HG03064 (cell line): ENCODE measurements at regions not wholly inside any gene's neighbourhood (a gene's known extent, or its start where the extent isn't known, plus 50 kb on each side); places are given as distances from the start of the nearest gene placed in this dataset.
A peak's percentile ranks its signal among the peaks of the same experiment; 100 is the strongest.
"Not testable (repeated sequence)": the region's sequence is repeated elsewhere in the genome, so short reads cannot be mapped to it uniquely, and the experiment has no call there.

Experiments
- ATAC-seq: cut with Tn5 transposase; IDR thresholded peaks from one replicate; pipeline ENCODE4 v1.9.1; 2021; ENCODE audit warnings: low read depth; ENCODE audit not compliant: unreplicated experiment

DNA sequence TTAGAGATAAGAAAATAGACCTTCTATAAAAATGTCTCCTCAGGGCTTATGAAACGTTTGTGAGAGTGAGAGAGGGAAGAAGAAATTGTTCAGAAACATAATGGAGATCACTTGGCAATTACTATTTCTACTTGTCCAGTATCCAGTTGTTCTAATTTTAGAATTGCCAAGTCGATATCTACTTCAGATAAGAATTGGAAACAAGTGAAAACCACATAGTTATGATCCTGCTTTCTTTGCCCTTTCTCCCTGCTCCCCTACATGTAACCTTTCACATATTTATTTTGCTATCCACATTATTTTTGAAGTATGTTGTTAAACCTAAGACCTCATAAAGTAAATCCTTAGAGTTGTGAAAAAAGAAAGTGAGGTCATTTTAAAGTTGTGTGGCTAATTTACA is 1154.7 kb upstream of the ADGRL2 start:
- no peak for ATAC-seq

DNA sequence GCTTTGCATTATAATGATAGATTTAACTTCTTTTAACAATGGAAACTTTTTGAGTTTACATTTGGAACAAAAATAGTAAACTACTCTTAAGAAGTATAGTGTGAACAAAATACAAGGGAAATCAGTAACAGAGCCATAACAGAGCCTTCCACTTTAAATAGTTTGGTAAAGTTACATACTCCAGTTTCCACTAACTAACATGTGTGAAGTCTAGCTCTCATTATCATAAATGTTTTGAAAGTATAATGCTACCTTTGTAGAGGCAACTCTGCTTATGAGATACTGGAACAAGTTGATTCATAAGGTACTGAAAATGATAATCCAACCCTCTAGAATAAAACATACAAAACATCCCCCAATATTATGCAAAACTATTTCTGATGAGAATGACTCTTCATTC is 1155.1 kb upstream of the ADGRL2 start:
- no peak for ATAC-seq

DNA sequence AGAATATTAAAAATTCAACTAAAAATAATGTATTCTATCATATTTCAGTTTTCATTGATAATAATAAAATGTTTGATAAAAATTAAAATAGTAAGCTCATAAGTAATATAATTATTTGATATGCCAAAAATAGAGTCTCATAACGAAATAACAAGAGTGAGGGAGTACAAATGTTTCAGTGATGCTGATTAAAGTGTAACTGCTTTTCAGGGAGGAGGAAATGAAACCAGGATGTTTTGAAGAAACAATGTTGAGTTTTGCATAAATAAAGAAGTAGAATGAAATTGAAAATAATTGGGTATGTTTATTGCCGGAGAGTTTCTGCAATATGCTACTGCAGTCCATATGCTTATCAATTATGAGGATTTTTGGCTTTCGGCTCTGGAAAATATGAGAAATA is 1159.8 kb upstream of the ADGRL2 start:
- ATAC-seq, result no peak

DNA sequence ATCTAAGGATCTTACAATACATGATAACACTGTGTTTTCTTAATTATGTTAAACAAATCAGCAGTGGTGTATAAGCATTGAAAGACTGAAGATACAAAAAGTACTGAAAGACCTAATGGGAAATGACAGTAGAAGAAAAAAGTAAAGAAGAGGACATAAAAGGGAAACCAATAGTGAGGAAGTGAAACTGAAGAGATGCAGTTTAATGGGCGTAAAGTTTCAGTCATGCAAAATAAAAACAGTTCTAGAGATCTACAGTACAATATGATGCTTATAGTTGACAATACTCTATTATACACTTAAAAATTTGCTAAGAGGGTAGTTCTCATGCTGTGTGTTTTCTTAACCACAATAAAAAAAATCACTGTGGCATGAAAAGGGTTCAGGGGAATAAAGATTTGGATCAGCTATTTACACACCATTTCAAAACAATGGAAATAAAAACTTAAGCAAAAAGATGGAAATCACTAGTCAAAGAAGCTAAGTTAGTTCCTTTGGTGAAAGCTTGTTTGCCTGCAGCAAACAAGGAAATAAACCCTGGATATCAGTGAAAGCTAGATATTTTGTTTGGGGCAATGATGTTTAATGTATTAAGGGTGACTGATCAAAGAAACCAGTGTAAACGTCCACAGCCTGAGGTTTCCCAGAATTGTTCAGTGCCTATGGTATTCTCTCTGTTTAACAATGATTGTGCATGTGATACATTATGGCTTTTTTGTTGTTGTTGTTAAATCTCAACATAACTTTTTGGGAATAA is 1160.8 kb upstream of the ADGRL2 start:
- peak; percentile 97 for ATAC-seq

DNA sequence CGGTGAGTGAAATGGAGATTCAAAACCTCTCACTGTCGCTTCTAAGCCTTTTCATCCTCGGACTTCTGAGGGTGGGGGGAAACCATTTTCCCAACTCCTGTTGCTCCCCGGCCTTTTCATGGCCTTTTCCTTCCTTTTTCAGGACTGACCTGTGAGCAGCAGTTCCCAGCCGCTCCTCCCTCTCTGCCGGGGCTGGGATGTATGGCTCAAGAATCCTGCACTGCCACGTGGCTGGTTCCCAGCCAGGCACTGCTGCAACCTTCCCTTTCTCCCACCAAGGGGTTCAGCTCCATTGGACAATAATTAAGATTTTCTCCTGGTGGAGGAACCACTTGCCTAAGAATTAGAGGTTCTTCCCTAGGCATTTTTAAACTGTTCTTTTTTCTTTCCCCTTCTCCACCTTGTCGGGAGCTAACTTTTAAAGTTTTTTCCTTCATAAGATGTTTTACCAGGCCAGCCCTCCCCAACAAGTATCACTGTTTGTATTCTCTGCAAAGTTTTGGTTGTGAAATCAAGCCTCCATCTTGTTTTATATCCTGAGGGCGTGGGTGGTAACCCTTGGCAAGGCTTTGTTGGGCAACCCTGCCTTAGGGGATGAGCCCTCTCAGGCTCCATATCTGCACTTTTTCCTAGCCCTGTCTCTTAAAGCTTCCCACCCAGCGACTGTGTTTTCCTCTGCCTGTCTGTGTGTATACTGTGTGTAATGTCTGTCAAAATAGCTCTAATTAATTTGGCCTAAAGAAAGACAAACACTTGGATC is 1166.6 kb upstream of the ADGRL2 start:
- ATAC-seq, result no peak

DNA sequence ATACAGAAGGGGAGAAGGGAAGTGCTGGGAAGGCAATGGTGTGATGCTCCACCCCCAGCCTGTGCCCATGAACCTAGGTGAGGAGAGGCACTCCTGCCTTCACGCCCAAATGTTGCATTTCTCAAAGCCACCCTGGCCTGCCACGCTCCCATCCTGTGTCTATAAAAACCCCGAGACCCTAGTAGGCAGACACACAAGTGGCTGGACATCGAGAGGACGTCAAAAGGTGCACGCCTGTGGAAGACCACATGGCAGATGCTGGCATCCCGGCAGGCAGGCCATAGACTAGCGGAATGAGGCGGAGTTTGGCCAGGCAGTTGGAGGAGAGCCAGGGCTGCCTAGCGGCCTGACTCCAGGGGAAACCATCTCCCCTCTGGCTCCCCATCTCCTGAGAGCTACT is 1168.5 kb upstream of the ADGRL2 start:
- no peak for ATAC-seq

DNA sequence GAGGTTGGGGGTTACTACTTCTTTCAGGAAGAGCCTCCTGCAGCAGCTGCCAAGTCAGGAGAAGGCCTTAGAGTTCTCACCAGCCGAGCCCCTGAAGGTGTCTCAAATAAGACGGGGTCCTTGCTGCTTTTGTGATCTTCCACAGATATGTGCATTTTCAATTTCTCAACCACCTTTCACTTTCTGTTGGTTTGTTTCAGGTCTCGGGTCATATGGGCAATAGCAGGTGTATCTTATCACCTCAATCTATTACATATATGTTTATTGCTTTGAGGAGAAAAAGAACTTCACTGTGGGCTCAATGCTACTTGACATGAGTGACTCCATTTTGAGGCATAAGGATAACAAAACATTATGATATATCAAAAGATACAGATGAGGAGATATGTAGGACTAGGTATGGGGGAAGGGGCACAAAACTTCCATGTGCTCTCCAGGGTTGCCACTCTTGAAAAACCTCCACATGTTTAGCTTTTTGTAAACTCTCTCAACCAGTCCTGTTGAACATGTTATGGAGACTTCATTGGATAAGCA is 1171.4 kb upstream of the ADGRL2 start:
- ATAC-seq, result no peak

DNA sequence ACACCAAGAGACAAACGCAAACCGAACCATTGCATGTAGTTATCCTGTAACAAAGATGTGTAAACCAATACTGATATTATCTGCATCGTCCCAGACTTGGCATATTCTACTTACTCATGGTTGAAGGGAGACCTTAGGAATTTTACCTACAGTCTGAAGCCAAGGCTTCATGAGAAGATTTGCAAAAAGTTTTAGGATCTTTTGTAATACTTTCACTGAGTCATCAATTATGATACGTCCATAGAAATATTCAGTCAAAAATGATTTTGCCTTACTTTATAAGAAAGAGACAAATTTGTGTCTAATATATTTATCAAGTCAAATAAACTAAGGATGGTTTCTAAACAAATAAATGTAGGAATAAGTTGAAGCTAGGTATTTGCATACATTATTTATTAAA is 1176.1 kb upstream of the ADGRL2 start:
- no peak for ATAC-seq

DNA sequence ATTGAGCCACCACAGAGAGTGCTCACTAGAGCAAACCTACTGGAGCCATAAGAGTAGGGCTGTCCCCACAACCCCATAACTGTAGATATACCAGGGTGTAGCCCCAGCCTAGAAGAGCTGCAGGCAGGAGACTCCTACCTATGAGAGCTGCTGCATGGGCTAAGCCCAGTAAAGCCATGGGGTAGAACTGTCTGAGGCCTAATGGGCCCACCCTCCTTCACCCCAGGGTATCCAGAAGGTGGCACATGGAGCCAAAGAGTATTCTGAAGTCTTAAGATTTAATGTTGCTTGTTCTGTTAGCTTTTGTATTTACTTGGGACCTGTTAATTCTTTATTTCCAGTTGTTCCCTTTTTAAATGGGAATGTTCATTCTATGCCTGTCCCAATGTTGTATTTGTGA is 1193.7 kb upstream of the ADGRL2 start:
- no peak for ATAC-seq

DNA sequence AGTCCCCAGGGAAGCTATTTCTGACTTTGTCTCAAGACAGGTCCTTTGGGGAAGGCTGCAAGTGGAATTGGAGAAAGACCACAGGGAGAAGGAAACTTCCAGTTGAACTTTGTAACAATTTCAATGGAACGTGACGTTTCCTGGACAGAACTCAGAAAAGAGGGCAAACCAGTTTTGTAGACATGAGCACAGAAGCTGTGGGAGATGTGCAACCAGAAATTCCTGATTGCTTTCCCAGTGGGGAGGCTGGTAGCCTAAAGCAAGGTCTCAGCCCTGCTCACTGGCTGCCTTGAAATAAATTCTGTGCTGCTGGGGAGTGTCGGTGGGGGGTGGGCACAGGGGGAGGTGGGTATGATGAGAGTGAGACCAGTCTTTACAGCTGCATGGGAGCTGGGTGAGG is 1206.7 kb upstream of the ADGRL2 start:
- no peak for ATAC-seq

DNA sequence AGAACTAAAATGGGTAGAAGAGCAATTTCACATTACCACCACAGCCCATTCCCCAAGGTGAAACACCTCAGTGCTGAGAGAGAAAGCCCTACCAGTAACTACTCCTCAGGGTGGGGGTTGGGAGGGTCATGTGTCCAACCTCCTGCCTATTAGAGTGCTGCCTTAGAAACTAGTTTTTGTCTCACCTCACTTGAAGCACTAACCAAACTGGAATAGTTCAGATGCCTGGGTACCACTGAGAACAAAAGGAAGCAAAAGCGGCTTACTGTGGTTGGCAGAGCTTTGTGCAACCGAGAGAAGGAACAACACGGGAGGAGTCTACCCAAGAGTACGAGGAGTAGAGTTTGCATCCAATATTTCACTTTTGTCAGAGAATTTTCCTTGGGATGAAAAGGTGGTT is 1207.5 kb upstream of the ADGRL2 start:
- ATAC-seq, result no peak

DNA sequence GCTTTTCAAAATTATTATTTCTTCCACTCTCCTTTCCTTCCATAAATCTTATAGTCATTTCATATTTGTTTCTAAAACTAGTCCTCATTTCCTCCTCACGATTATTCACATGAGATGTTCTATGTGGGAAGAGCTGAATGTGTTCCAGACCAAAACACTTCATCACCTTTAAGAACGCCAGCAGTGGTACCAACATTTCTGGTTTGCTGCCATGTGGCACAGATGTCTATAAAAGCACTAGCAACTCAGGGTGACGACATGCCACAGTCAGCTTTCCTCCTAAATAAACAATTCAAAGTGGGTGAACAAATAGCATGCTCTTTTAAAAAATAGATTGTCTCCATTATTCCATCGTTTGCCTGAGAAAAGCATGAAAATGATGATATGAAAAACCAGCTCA is 1217.8 kb upstream of the ADGRL2 start:
- no peak for ATAC-seq

DNA sequence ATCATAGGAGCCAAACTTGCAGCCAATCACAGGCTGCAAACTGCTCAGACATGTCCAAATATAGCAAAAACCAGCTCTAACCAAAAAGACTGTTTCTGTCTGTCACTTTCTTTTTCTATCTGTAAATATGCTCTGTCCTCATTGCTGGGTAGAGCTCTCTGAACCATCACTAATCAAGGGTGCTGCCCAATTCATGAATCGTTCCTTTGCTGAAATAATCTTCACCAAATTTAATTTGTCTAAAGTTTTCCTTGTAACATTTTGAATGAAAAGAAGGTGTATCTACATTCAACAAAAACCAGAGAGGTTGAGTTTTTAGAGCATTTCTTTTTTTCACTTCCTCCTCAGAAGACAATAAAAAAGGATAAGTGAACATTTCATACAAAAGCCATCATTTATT is 1221.7 kb upstream of the ADGRL2 start:
- ATAC-seq, result no peak

DNA sequence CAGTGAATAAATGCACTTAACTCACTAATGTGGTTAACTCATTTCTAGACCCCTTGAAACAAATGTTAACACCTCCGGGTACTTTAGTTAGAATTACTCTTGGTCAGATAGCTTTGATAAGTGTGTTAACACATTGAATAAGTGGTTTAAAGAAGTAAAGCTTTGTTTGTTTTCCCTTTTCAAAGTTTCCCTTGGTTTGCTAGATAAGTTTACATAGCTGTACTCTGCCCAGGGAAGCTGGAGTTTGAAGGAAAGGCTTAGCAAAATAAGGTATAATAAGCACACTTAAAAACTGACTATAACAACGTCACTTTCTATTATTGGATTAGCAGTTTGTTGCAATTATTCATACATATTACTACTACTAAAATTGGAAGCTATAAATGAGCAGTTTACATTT is 1233.9 kb upstream of the ADGRL2 start:
- ATAC-seq, result no peak

DNA sequence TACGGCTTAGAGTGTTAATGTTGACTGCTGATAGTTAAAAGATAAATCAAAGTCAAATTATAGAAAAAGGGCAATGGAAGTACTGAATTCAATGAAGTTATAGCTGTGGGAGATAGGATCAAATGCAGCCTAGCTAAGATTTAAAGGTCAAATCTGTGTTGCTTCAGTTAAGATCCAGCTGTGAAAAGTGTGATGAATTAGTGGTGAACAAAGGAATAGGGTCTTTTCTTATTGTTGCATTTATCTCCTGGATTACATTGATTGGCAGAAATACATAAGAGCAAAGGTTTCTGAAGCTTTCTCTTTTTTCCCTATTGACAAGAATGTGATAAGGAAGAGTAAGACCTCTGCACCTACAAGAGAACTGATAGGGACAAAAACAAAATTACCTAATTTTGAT is 1234.6 kb upstream of the ADGRL2 start:
- ATAC-seq, result no peak

DNA sequence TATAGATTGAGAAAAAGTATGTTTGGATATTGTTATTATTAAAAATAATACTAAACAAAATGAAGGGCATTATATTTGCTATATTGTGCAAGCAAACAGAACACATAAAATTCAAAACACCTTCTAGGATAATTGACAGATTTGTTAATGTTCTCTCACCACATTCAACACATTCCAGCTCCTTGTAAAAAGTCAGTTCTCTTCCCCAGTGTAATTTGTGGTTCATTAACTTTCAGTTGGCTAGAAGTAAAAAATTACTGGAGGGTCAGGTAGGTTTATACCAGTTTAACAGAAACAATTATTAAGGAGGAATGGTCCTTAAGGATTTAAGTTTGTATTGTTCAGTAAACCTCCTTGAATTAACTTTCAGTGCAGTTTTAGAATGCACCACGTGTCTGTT is 1235.3 kb upstream of the ADGRL2 start:
- ATAC-seq, result no peak

DNA sequence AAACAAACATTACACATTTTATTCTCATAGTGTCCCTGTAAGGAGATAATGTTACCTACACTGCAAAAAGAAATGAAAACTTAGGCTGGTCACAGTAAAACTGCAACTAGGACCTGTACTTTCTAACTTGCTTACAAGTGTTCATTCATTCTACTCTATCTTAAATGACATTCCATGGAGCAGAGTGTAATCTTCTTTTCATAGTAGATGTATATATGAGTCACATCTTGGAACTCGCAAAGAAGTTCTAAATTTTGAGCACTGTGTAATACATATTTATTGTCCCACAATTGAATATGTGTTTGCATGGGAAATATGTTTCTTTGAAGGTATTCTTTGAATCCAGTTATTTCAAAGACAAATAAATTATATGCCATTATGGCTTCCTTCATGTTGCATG is 1258.5 kb upstream of the ADGRL2 start:
- ATAC-seq, result no peak

DNA sequence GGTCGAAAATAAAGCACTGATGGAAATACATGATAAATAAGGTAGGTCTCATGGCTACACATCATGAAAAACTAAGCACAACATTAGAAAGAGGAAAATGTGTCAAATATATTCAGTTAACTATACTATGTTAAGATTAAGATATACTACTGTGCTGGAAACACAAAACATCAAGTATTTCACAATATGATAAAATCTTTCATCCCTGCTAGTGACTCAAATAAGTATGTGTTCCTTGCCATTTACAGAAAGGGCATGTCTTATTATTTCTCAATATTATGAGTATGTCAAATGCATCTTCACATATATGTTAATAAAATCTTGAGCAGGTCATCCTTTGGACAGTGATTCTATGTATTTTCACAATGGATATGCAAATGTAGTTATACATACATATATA is 1260.1 kb upstream of the ADGRL2 start:
- no peak for ATAC-seq

DNA sequence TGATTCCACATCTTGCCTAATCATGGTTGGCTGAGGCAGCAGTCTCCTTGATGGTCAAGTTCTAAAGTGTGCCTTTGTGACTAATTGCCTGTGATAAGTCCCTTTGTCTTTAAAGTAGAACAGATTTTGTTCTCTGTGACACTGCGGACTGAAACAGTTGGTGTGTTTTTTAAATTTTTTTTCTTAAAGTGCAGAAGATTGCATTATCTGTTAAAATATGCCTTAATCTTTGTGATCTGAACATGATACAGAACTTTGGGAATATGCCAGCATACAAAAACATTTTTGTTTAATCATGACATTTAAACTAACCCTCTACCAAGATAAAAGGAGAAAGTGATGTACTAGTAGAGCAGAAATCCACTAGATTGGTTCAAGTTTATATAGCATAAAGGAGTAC is 1260.6 kb upstream of the ADGRL2 start:
- ATAC-seq, result no peak

DNA sequence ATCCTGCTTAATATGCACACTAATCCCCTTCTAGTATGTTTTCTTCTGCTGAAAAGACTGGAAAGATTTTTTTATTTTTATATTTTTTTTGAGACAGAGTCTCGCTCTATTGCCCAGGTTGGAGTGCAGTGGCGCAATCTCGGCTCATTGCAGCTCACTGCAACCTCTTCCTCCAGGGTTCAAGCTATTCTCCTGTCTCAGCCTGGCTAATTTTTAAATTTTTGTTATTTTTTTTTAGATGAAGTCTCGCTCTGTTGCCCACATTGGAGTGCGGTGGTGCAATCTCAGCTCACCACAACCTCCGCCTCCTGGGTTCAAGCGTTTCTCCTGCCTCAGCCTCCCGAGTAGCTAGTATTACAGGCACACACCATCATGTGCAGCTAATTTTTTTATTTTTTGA is 1261.4 kb upstream of the ADGRL2 start:
- ATAC-seq, result not testable (repeated sequence)

DNA sequence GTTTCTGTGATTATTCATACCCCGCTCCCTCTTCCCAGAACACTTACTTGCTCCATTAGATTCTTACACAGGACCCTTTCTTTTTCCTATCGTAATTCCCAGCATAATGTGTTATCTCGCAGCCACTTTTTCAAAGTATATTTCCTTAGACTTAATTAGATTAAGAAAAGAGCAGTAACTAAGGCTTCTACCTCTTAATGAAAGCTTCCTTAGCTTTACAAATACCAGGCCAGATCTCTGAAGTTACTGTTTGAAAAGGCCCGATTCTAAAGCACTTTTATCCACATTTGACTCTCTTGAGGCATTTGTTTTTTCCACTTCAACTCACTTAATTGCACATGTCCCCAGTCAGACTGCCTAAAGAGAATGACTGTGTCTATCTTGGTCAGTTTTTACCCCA is 1264.3 kb upstream of the ADGRL2 start:
- no peak for ATAC-seq

DNA sequence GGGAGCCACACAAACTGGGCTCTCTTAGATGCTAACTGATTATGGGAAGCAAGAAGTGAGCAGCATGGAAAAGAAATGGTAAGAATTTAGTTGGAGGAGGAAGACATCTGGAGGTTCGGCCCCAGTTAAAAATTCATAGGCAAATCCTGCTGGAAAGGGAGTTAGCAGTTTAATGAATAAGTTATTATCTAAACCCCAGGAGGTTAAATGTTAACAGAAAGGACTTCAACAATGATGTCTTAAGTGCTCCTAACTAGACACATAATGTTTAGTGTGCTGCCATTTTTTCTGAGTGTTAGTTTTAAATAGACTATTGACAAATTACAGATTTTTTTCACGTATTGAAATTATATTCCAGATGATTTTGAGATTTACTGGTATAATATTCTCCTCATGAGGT is 1265.3 kb upstream of the ADGRL2 start:
- no peak for ATAC-seq
